A172 (cell line): ENCODE measurements at regions not wholly inside any gene's neighbourhood (a gene's known extent, or its start where the extent isn't known, plus 50 kb on each side); places are given as distances from the start of the nearest gene placed in this dataset.

Source experiments
- DNase-seq: peaks from one replicate; pipeline ENCODE4 v3.0.0-alpha.2; 2015; ENCODE audit warnings: low spot score

GRCh38 chr16:79865918-79866317 is 265.4 kb upstream of the MAF start:
- no peak for DNase-seq

- DNase-seq = no peak
Measured at GRCh38 chr16:79864781-79865391, 264.3 kb upstream of the MAF start.

- no peak for DNase-seq
Measured at GRCh38 chr16:79864032-79864780, 263.7 kb upstream of the MAF start.

DNA sequence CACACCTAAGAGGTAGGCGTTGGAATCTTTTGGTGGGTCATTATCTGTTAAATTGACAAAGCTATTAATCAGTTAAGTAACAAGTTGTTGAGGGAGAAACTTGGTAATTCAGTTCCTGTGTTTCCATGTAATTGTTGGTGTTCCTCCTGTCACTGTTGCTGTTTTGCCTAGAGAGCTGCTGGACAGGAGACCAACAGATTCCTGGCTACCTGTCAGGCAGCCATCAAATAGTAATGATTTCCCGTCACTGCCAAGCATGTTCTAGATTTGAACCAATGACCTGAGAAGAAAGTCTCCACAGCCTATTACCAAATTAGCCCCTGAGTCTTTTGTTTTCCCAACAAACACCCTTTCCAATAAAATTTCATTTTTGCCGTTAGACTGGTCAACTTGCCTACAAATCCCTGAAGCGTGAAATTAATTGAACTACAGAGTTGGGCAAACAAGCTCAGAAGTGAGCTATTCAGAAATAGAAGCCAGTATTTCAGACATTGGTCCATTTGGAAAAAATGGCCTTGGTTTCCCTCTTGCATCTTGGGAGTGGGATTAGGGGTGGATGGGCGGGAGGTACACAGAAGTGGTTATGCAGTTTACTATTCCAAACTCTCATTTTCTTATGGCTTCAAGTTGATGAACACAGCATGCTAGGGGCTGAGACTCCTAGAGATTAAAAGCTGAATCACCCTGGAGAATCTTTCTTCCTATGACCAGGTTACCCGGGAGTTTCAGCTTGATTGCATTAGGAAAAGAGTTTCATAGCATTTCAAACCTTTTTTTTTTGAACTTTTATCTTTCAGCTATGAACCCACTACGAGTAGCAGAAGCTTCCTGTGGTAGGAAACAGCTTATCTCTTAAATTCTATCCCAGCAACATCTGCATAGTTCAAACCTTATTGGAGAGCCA is 262.8 kb upstream of the MAF start:
- DNase-seq = no peak

- DNase-seq = no peak
Measured at GRCh38 chr16:79862601-79863000, 262.1 kb upstream of the MAF start.

GRCh38 chr16:79856581-79856980 is 256.0 kb upstream of the MAF start:
- DNase-seq = no peak

DNA sequence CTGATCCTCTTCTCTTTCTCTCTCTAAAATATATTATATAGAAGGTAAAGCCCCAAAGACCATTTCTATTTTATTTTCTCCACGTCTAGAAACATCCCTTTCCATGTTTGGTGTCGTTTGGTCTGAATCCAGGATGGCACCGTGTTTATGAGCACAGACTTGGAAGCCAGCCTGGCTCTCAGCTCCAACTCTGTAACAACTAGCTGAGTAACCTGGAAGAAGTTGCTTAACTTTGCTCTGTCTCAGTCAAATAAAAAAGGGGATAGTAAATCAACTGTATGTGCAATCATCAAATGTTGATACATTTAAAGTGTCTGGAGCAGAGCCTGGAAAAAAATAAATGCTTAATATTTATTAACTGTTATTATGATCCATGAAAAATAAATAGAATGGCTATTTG is 249.8 kb upstream of the MAF start:
- DNase-seq = no peak

DNA sequence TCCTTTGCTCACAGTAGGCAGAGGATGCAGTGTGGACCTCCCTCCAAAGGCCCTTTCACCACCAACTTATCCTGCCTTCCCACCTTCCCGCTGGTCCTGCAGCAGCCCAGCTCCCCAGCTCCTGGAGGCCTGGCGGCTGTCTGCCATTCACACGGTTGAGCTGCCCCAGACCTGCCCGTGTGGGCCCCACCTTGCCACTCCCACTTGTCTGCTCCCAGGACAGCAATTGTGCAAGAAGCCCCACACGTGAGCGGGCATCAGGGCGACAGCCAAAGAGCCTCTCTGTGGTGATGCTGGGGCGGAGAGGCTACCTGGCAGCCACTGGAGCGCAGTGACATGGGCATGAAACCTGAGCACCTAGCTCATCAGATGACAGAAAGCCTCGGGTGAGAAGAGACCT is 248.6 kb upstream of the MAF start:
- no peak for DNase-seq

DNA sequence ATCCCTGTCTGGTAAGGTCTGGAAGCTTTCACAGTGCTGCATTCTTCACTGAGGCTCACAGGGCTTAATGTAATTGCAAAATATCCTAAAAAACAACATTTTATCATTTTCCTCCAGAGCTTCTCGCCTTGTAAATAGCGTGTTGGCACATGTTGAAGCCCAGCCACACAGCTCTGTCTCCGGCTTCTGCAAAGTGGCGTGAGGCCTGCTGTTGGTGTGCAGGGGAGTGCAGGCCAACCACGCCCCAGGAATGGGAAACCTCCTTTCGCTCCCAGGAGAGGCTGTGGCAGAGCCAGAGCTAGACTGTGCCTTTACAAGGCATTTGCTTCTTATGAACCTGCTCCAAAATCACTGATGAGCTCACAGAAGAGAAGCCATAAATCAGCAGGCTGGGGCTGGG is 248.2 kb upstream of the MAF start:
- DNase-seq = no peak

DNA sequence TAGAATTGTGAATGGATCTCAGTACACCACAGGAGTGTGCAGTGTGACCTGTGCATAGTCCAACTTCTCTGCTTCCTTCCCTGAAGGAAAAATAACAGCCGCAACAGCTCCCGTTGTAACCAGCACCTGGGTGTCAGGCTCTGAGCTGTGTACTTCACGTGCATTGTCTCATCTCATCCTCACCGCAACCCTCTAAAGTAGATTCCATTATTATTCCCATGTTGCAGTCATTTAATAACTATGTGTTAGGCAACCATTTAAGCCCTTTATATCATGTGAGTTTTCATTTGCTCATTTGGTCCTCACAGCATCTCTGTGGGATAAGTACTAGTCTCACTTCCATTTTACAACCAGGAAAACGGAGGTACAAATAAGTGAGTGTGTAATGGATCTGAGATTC is 247.0 kb upstream of the MAF start:
- no peak for DNase-seq

DNA sequence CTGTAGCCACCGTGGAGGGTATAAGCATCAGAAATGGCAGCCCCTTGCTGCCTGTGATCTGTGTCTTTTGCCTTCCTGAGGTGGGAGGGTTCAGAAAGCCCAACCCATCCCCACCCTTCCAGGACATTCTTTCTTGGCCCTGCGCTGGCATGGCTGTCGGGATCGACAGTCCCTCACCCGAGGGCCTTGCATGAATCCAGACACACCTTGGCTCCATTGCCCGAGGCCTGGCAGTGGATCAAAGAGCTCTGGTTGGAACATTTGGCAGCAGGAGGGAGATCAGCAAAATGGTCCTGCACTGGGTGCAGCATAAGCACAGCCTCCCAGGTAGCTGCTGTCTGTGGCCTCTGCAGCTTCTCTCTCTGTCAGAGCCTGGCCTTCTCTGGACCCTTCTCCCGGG is 246.6 kb upstream of the MAF start:
- no peak for DNase-seq

GRCh38 chr16:79845734-79846135 is 245.2 kb upstream of the MAF start:
- DNase-seq = no peak

DNA sequence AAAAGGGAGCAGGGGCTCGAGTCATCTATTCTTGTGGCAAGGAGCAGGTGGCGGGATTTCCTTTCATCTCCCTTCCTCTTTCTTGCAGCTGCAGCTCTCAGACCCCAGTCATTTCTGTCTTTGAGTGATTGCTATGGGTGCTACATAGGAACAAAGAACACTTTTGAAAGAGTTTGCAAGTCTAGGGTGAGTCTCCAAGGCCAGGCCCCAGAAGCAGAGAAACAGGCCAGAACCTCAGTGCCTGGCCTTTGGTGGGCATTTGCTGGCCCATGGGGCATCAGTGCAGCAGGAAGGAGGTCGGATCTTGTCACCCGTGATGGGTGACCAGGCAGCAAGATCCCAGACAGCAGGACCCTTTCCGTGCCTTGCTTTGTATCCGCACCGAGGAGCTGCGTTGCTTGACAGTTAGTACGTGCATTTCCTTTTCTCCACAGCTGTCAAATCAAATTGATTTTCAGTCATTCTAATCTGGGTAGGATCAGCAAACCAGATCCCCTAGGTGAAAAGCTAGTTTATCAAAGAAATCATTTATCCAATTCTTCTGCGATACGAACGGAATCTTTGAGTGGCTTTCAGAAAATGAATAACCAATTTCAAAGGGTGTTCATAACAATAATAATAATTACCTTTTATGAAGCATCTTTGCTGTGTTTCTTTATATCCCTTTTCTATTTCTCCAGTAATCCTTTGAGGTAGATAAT is 244.6 kb upstream of the MAF start:
- DNase-seq = no peak

DNA sequence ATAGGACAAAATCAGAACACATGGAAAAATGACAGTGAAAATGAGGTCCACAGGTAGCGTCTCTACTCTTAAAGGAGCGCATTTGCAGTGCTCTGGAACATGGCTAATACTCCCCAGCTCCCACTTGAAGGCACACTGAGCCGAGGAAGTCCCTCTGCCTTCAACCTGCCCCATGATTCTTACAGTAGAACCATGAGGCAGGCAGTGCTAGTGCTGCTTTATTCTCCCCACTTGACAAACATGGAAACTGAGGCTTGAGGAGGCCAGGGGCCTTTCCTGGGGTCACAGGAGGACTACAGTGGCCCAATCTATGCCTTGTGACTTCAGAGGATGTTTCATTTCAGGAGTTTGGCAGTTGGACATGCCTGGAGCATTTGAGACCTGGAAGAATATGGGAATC is 244.1 kb upstream of the MAF start:
- no peak for DNase-seq

- DNase-seq = no peak
Measured at GRCh38 chr16:79843631-79844043, 243.1 kb upstream of the MAF start.

- DNase-seq = no peak
Measured at GRCh38 chr16:79843145-79843544, 242.6 kb upstream of the MAF start.

DNA sequence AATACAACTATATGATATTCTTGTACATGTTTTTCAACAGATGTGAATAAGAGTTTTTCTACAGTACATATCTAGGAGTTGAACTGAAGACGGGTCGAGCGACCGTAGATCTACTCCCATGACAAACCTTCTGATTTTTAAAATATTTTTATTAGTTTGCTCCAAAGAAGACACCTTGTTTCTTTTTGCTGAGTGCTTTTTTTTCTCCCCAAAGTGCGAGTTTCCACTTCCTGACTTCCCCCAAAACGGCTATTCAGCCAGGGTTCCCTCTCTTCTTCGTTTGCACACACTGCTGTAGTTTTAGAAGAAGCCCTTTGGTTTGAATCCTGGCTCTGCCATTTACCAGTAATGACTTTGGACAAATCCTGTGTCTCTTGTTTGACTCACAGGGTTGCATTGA is 241.7 kb upstream of the MAF start:
- DNase-seq = no peak

- no peak for DNase-seq
Measured at GRCh38 chr16:79839466-79840341, 239.2 kb upstream of the MAF start.

DNA sequence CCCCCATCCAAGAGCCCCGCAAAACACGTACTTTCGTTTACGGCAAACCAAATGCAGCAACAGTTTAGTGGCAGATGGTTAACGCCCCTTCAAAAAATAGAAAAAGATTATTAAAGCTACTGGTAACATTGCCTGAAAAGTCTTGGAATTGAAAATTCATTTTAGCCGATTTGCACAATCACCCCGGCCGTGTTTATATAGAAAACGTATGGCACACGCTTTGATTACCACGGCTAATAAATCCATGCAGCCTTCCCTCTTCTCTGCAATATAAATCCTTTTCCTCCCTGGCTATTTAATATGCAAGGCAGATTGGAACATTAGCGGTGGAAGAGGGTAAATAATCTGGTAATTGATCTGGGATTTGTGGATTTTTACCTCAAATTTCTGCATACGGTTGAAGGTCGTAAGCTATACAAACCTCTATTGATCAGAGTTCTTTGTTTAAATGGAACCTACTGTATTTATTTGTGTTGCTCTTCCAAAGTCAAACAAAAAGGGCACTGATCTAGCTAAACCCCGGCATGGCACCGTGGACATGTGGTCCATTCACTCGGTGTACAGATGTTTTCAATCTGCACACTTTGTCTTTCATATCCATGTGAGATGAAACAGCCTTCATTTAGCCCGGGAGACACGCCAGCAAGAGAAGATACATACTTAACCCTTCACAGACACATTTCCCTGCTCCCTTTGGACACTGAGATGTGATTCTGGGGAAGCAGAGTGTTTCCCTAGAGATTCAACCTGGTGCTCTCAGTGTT is 238.1 kb upstream of the MAF start:
- no peak for DNase-seq

GRCh38 chr16:79836144-79836543 is 235.6 kb upstream of the MAF start:
- no peak for DNase-seq
